Heart left ventricle (tissue), 16 donors: ENCODE measurements at regions not wholly inside any gene's neighbourhood (a gene's known extent, or its start where the extent isn't known, plus 50 kb on each side); places are given as distances from the start of the nearest gene placed in this dataset.

Source experiments
- ATAC-seq, 4 donors: fragments of 200-7000 bp; cut with Tn5 transposase; one replicate each; pipeline ENCODE4 v1.9.1; 2020 to 2022; ENCODE audit warnings: moderate library complexity in 4 of 4, mild to moderate bottlenecking in 3 of 4, moderate number of reproducible peaks in 1 of 4
- DNase-seq, 5 donors: peaks; one replicate each; pipeline ENCODE4 v3.0.0-alpha.2; 2020
- H3K27ac ChIP-seq, 12 donors: fragments of 200-600 bp; sonication (generic) in 4 of 12; one replicate each; pipeline versions ENCODE4 v1.5.0 to v1.8.0; 2016 to 2022; ENCODE audit warnings: mild to moderate bottlenecking in 2 of 12
- H3K27me3 ChIP-seq, 9 donors: fragments of 200-600 bp; sonication (generic) in 2 of 9; one replicate each; pipeline versions ENCODE4 v1.5.1 to v1.8.0; 2016 to 2022; ENCODE audit warnings: mild to moderate bottlenecking in 3 of 9
- H3K36me3 ChIP-seq, 9 donors: fragments of 200-600 bp; sonication (generic) in 2 of 9; one replicate each; pipeline versions ENCODE4 v1.5.0 to v1.8.0; 2018 to 2022; ENCODE audit warnings: mild to moderate bottlenecking in 2 of 9
- H3K4me1 ChIP-seq, 12 donors: fragments of 200-600 bp; sonication (generic) in 4 of 12; one replicate each; pipeline versions ENCODE4 v1.5.0 to v1.8.0; 2016 to 2022; ENCODE audit warnings: mild to moderate bottlenecking in 3 of 12
- H3K4me3 ChIP-seq, 12 donors: fragments of 200-600 bp; sonication (generic) in 4 of 12; one replicate each; pipeline versions ENCODE4 v1.5.0 to v1.8.0; 2017 to 2022; ENCODE audit warnings: mild to moderate bottlenecking in 9 of 12, moderate library complexity in 4 of 12
- H3K9me3 ChIP-seq, 12 donors: fragments of 200-600 bp; sonication (generic) in 4 of 12; one replicate each; pipeline versions ENCODE4 v1.5.0 to v1.8.0; 2016 to 2022; ENCODE audit warnings: mild to moderate bottlenecking in 1 of 12
- POLR2A ChIP-seq, 2 donors: fragments of 450-650 bp; IDR thresholded peaks; one replicate each; pipeline ENCODE4 v1.6.1; 2017; ENCODE audit warnings: antibody characterized with exemption in 2 of 2, mild to moderate bottlenecking in 2 of 2, moderate library complexity in 2 of 2
- whole genome bisulfite sequencing, 4 donors: extraction: QIAGEN DNeasy Blood & Tissue Kit in 2 of 4; methylation state at CpG; one replicate each; pipeline versions ENCODE4 v1.1.5 to v1.1.7; 2013 to 2018; 5-methylcytosine and 5-hydroxymethylcytosine counted together
- intact Hi-C, 10 donors: fragments of 100-400 bp; cut with DNase I; formaldehyde crosslinking; loops; one replicate each; pipeline versions ENCODE4 v1.11.1 to v1.14.2; 2022
- TF ChIP-seq, protein P1 (sequence below), 12 donors: fragments of 200-600 bp; sonication (generic) in 4 of 12; IDR thresholded peaks; one replicate each; pipeline versions ENCODE4 v1.5.0 to v1.8.0; 2018 to 2022; ENCODE audit warnings: antibody characterized with exemption in 12 of 12, mild to moderate bottlenecking in 5 of 12
- donor health status: ischemic (EF 13 %, LVEDD 7.1; RV severe dilation, severe dysfunction).
- donor health status: healthy with polysubstance abuse.
- donor health status: DM: no; HTN: yes; CAD: no.
- donor health status: DM: no; HTN: no; CAD: no.
- donor health status: ischemic (EF 25% LVEDD 6.9; RV normal size, moderate dysfunction).
- donor health status: ischemic (EF 25% LVEDD 5.7; RV mildly dilated, moderate dysfunction).
- donor health status: healthy.
- donor health status: DM: yes; HTN: yes; CAD: no.
- donor health status: ischemic (EF 35%, LVEDD 5.7; RV mildly dilated, moderate dysfunction).
- donor health status: nonischemic (EF 11% LVEDD 7.7; RV severe dilation, severe dysfunction).
- donor health status: DM: yes; HTN: yes; CAD: no.
- donor health status: PGD.
- donor health status: ischemic (EF 29% LVEDD 5.4; RV normal size, mild dysfunction).
- donor health status: nonischemic (EF 23%, LVEDD 6.1; RV moderate dilation, normal function).

DNA sequence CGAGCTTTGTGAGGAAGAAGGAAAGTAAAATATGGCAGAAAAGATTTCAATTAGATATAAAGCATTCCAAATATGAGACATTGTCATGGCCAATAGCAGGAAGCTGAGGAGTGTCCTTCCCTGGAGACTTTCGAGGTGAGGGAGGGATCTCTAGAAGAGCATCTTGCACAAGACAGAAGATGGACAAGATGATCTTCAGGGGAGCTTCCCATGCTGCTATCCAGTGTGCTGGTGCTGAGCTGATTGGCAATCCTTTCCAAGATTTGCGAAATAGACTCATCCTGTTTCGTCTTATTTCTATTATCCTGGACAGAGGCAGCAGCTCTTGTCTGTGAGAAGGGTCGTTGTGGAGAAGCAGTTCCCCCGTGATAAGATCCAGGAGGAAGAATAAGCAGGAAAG, 342.0 kb upstream of the CAMK1G start:
- no peaks in the 10 kb centered on the region for H3K36me3 ChIP-seq
- ATAC-seq (no peak), DNase-seq (no peak)
- peaks cover 0 to 40% (median 0%) of the 10 kb centered on the region in 9 donors for H3K27me3 ChIP-seq
- H3K4me1 ChIP-seq = no peaks in the 10 kb centered on the region
- intact Hi-C loops = no loop called here
- no peaks in the 10 kb centered on the region for H3K9me3 ChIP-seq
- TF ChIP-seq, protein P1, sequence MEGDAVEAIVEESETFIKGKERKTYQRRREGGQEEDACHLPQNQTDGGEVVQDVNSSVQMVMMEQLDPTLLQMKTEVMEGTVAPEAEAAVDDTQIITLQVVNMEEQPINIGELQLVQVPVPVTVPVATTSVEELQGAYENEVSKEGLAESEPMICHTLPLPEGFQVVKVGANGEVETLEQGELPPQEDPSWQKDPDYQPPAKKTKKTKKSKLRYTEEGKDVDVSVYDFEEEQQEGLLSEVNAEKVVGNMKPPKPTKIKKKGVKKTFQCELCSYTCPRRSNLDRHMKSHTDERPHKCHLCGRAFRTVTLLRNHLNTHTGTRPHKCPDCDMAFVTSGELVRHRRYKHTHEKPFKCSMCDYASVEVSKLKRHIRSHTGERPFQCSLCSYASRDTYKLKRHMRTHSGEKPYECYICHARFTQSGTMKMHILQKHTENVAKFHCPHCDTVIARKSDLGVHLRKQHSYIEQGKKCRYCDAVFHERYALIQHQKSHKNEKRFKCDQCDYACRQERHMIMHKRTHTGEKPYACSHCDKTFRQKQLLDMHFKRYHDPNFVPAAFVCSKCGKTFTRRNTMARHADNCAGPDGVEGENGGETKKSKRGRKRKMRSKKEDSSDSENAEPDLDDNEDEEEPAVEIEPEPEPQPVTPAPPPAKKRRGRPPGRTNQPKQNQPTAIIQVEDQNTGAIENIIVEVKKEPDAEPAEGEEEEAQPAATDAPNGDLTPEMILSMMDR (IDR thresholded peaks at IDR 0.05) = no peak
- TF ChIP-seq POLR2A (IDR thresholded peaks at IDR 0.05) = no peak
- no peak overlapping the region for H3K4me3 ChIP-seq
- no peak overlapping the region for H3K27ac ChIP-seq
- WGBS, 4 donors = 59 to 66% (median 60%) methylated on average over 6 of the region's 6 CpGs

DNA sequence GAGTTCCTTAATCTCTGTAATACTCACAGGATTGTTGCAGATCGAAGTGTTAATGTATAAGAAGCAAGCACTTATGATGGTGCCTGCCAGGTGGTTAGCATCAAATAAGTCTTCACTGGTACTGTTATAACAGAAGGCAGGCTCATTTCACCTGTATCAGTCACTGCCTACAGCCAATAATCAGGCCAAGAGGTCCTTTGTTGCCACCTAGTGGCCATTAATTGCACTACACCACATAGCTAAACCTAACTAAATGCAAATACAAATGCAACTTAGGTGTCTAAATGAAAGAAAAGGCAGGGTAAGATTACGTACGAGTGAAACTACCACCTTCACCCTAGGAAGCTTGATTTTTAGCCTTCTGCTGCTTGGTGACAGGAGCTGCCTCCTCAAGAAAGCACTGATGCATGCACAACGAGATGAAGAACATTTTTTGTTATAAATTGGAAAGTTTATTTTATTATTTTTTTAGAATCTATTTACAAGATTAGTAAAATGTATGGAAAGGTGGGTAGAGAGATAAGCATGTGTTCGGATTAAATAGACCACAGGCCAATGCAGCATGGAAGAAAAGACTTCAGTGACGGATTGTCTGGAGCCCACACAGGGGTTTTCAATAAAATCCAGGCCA, 334.8 kb upstream of the CAMK1G start:
- Histone ChIP-seq H3K9me3 (no peaks in the 10 kb centered on the region), H3K4me1 (no peaks in the 10 kb centered on the region), H3K27me3 (peaks cover 0 to 8% (median 0%) of the 10 kb centered on the region in 9 donors), H3K27ac (no peak overlapping the region), H3K36me3 (no peaks in the 10 kb centered on the region), H3K4me3 (no peak overlapping the region)
- WGBS, 4 donors = 32 to 37% (median 33%) methylated on average over 6 of the region's 6 CpGs
- DNase-seq (peak in 1 of 5 donors; percentile 34), ATAC-seq (peak in 3 of 4 donors; percentile 54 to 61 (median 55))
- TF ChIP-seq POLR2A (IDR thresholded peaks at IDR 0.05) = no peak
- TF ChIP-seq, protein P1 (IDR thresholded peaks at IDR 0.05) = peak; percentile 83 to 98 (median 93)
- intact Hi-C loops = loop anchor here in 3 of 10 donors (5.0 kb wide), 2 partner anchors 46 to 319 kb away; no protein-coding TSS in a partner anchor

DNA sequence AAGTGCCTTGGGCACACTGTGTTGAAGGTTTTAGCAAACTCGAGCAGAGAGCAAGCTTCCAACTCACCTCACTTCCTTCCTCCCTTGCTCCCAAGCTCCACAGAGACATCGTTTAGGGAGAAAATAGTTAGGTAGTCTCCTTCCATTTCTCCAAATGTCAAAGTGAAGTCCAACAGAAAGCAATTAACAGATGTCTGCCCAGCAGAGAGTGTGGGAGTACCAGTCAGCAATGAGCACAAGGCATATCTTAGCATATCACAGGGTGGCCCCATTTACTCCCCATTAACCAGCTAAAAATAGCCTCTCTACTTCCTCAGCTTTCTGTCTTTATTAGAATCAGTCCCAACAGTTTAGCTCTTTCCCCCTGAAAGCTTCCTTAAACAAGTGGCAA, 334.2 kb upstream of the CAMK1G start:
- TF ChIP-seq POLR2A (IDR thresholded peaks at IDR 0.05) = no peak
- TF ChIP-seq, protein P1 (IDR thresholded peaks at IDR 0.05) = no peak
- intact Hi-C loops = loop anchor here in 3 of 10 donors (5.0 kb wide), 2 partner anchors 47 to 318 kb away; no protein-coding TSS in a partner anchor
- DNase-seq = no peak
- no peak for ATAC-seq
- Histone ChIP-seq H3K27ac (no peak overlapping the region), H3K36me3 (no peaks in the 10 kb centered on the region), H3K27me3 (peaks cover 0 to 5% (median 0%) of the 10 kb centered on the region in 9 donors), H3K4me1 (no peaks in the 10 kb centered on the region), H3K9me3 (no peaks in the 10 kb centered on the region), H3K4me3 (no peak overlapping the region)
- 3 to 14% (median 11%) methylated on average over 2 of the region's 2 CpGs for WGBS, 4 donors

DNA sequence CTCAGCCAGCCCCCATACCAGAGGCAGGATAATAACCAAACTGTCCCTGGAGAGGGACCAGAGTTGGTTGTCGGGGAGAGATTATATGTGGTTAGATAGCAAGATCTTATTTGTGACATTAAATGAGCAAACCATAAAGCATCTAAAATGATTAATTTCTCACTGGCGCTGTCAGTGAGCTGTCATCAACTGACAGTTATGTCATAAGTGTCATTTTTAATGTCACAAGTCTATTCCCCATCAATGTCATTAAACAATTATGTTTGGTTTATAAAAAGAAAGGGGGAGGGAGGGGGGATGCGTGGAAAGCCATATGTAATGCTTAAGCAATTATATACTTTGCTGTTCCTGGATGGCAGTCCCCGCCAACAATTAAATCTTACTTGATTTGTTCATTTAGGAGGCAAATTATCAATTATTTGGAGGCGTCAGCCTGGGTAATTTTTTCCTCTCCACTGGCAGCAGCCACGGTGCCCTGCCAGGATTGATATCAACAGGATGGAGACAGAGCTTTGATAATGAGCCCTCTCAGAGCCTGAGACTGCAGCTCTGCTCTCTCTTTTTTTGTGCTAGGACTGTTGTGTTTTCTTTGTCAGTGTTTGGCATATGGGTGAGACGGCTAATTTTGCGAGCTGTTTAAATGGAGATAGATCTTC, 333.6 kb upstream of the CAMK1G start:
- intact Hi-C loops = loop anchor here in 4 of 10 donors (5.0 kb wide), 4 partner anchors 48 to 598 kb away; no protein-coding TSS in a partner anchor
- H3K9me3 ChIP-seq = no peaks in the 10 kb centered on the region
- H3K36me3 ChIP-seq = no peaks in the 10 kb centered on the region
- H3K4me1 ChIP-seq = no peaks in the 10 kb centered on the region
- 44 to 52% (median 46%) methylated on average over 8 of the region's 8 CpGs for WGBS, 4 donors
- TF ChIP-seq, protein P1 (IDR thresholded peaks at IDR 0.05) = no peak
- TF ChIP-seq POLR2A (IDR thresholded peaks at IDR 0.05) = no peak
- peaks cover 0 to 6% (median 0%) of the 10 kb centered on the region in 9 donors for H3K27me3 ChIP-seq
- H3K27ac ChIP-seq = no peak overlapping the region
- ATAC-seq (no peak), DNase-seq (no peak)
- no peak overlapping the region for H3K4me3 ChIP-seq
